Hepatocyte (in vitro differentiated cells): ENCODE measurements at regions not wholly inside any gene's neighbourhood (a gene's known extent, or its start where the extent isn't known, plus 50 kb on each side); places are given as distances from the start of the nearest gene placed in this dataset.

Source experiments
- CTCF ChIP-seq: fragments of 200-600 bp; sonication (generic); IDR thresholded peaks from 2 replicates; pipeline ENCODE4 v1.5.1; 2016; ENCODE audit warnings: antibody characterized with exemption, mild to moderate bottlenecking; ENCODE audit not compliant: poor library complexity
- EZH2 ChIP-seq: fragments of 200-600 bp; sonication (generic); IDR thresholded peaks from 2 replicates; pipeline ENCODE4 v1.6.1; 2016; ENCODE audit warnings: antibody characterized with exemption, mild to moderate bottlenecking, borderline replicate concordance
- EZH2phosphoT487 ChIP-seq: fragments of 200-600 bp; sonication (generic); IDR thresholded peaks from one replicate; pipeline ENCODE4 v1.6.1; 2018; ENCODE audit warnings: antibody characterized with exemption, mild to moderate bottlenecking, low read depth, moderate library complexity; ENCODE audit not compliant: unreplicated experiment, severe bottlenecking

- no peak for TF ChIP-seq CTCF
- TF ChIP-seq EZH2, result no peak
- TF ChIP-seq EZH2phosphoT487, result no peak
Observed at GRCh38 chr2:147628971-147629421, 215.8 kb upstream of the ACVR2A start.
